ENCODE measurements at regions not wholly inside any gene's neighbourhood (a gene's known extent, or its start where the extent isn't known, plus 50 kb on each side); places are given as distances from the start of the nearest gene placed in this dataset.

GRCh38 chr6:121998631-121999030 is 400.8 kb upstream of the HSF2 start:
- no peak for ATAC-seq (ENCODE audit: low FRiP score)
- no peak for TF ChIP-seq CTCF (IDR thresholded peaks at IDR 0.05)

DNA sequence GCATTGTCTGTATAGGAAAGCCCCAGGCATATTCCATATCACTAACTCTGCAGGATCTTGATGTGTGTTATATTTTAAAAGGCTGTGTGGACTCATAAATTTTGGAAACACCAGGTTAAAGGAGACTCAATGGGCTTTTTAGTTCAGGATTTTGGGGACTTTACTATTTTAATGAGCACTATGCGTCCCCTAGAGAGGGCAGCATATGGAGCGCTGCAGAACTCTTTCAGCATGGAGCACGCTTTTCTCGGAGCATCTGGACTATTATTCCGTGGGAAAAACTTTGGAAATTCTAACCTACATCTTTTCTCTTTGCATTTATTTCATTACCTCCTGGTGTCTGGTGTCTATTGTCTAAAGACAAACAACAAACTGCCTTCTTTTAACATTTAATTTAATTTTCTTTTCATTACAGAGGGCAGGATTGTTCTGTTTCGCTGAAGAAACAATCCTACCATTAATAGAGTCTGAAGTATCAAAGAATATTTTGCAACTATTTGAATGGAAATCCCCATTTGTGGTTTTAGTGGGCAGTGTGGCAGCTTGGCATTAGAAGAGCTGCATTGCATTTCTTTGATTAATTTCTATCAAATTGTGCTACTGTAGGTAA is 399.9 kb upstream of the HSF2 start:
- DNase-seq (ENCODE audit: low spot score) = no peak
- ATAC-seq (ENCODE audit: low FRiP score) = no peak
- TF ChIP-seq CTCF (IDR thresholded peaks at IDR 0.05) = no peak

More at GRCh38 chr6:121998631-121999030, 400.8 kb upstream of the HSF2 start:
- DNase-seq (ENCODE audit: low spot score) = no peak

DNA sequence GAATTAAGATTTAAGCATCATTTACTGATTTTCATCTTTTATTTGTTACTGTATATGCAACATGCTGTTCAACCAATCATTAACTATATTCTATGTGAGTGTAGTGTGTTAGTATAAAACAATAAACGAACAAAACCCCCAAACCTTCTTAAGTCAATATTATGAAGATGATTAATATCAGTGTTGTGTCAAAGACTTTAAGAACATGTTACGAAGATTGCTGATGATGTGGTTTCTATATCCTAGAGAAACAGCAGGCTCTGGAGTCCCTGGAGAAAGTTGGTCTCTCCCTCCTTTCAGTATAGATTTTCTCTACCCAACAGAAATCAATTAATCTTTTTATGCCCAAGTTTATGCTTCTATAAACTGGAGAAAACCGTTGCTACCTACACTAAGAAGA is 393.8 kb upstream of the HSF2 start:
- no peak for TF ChIP-seq CTCF (IDR thresholded peaks at IDR 0.05)
- no peak for DNase-seq (ENCODE audit: low spot score)
- ATAC-seq (ENCODE audit: low FRiP score) = no peak

- ATAC-seq (ENCODE audit: low FRiP score) (no peak), DNase-seq (ENCODE audit: low spot score) (no peak)
- no peak for TF ChIP-seq CTCF (IDR thresholded peaks at IDR 0.05)
Measured at GRCh38 chr6:122007339-122007738, 392.1 kb upstream of the HSF2 start.

DNA sequence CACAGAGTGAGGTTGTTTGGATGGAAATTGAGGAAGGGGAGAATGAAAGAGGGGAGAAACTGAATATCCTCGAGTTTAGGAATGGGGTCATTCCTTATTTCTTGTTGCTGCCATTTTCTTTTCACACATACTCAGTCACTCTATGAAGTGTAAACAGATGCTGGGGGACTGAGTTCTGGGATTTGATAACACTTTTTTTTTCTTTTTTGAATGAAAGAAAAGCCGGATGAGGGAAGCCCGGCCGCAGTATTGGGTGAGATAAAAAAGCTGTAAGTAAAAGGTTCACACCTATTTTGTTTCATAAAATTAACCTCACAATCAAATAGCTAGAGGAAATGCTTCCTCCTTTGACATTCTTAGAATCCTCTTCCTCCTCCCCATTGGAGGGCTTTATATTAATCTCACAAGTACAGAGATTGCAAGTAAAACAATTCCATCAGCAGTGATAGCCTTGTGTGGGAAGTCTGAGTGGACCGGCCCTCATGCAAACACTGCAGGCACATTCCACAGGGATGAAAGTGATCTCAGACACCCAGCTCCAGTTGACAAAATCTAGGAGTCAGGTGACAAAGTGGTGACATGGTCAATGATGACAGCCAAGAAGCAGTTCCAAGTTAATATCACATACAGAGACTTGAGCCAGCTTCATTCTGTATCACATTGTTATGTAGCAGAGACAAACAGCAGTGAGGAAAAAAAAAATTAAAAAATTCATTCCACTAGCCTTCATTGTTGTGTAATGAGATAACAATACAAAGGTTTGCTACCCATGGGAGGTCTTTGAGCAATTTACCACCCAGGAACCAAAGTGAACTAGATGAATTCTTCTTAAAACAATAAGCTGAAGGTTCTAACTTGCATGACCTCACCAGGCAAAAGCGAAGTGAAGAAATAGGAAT is 391.1 kb upstream of the HSF2 start:
- TF ChIP-seq CTCF (IDR thresholded peaks at IDR 0.05) = no peak
- DNase-seq (ENCODE audit: low spot score) (no peak), ATAC-seq (ENCODE audit: low FRiP score) (no peak)

- no peak for TF ChIP-seq CTCF (IDR thresholded peaks at IDR 0.05)
- DNase-seq (ENCODE audit: low spot score) (no peak), ATAC-seq (ENCODE audit: low FRiP score) (no peak)
Measured at GRCh38 chr6:122009000-122009350, 390.5 kb upstream of the HSF2 start.

- no peak for TF ChIP-seq CTCF (IDR thresholded peaks at IDR 0.05)
- no peak for ATAC-seq (ENCODE audit: low FRiP score)
- no peak for DNase-seq (ENCODE audit: low spot score)
Measured at GRCh38 chr6:122012578-122012977, 386.9 kb upstream of the HSF2 start.

Data from omental fat pad (tissue), 3 donors.